Upper lobe of right lung (tissue), 1 donor: ENCODE measurements at regions not wholly inside any gene's neighbourhood (a gene's known extent, or its start where the extent isn't known, plus 50 kb on each side); places are given as distances from the start of the nearest gene placed in this dataset.

ENCODE experiments used
- ATAC-seq: fragments of 200-7000 bp; cut with Tn5 transposase; one replicate; pipeline ENCODE4 v1.9.1; 2020; ENCODE audit warnings: mild to moderate bottlenecking, moderate library complexity
- DNase-seq: peaks from one replicate; pipeline ENCODE4 v3.0.0-alpha.2; 2020
- H3K27ac ChIP-seq: fragments of 200-600 bp; one replicate; pipeline ENCODE4 v1.8.0; 2022
- H3K27me3 ChIP-seq: fragments of 200-600 bp; one replicate; pipeline ENCODE4 v1.8.0; 2022; ENCODE audit warnings: mild to moderate bottlenecking
- H3K36me3 ChIP-seq: fragments of 200-600 bp; one replicate; pipeline ENCODE4 v1.8.0; 2022
- H3K4me1 ChIP-seq: fragments of 200-600 bp; one replicate; pipeline ENCODE4 v1.8.0; 2022
- H3K4me3 ChIP-seq: fragments of 200-600 bp; one replicate; pipeline ENCODE4 v1.8.0; 2022; ENCODE audit warnings: mild to moderate bottlenecking
- H3K9me3 ChIP-seq: fragments of 200-600 bp; one replicate; pipeline ENCODE4 v1.8.0; 2022
- CTCF ChIP-seq: fragments of 200-600 bp; IDR thresholded peaks from one replicate; pipeline ENCODE4 v1.8.0; 2022; ENCODE audit warnings: antibody characterized with exemption
- intact Hi-C: fragments of 100-400 bp; cut with DNase I; formaldehyde crosslinking; loops from one replicate; pipeline ENCODE4 v1.11.0; 2022
- donor health status: DM: no; HTN: yes; CAD: no; lungs with severe emphysema.

GRCh38 chr18:53586923-53587322, 637.5 kb downstream of the MBD2 start:
- Histone ChIP-seq H3K36me3 (no peaks in the 10 kb centered on the region), H3K4me1 (no peaks in the 10 kb centered on the region), H3K27me3 (no peaks in the 10 kb centered on the region), H3K27ac (no peak overlapping the region), H3K9me3 (no peaks in the 10 kb centered on the region), H3K4me3 (no peak overlapping the region)
- DNase-seq (no peak), ATAC-seq (no peak)
- TF ChIP-seq CTCF = no peak
- intact Hi-C loops = no loop called here
